Thyroid gland (tissue), 4 donors: ENCODE measurements at regions not wholly inside any gene's neighbourhood (a gene's known extent, or its start where the extent isn't known, plus 50 kb on each side); places are given as distances from the start of the nearest gene placed in this dataset.

Experiments
- CTCF ChIP-seq, 6 experiments: fragments of 200-600 bp in 3 of 6; fragments of 450-650 bp in 3 of 6; sonication (generic) in 3 of 6; IDR thresholded peaks; one replicate each; pipeline ENCODE4 v1.5.1; 2016 to 2019; ENCODE audit warnings: antibody characterized with exemption in 6 of 6, mild to moderate bottlenecking in 2 of 6, inconsistent platforms in 1 of 6, moderate library complexity in 1 of 6
- POLR2A ChIP-seq, 2 donors: fragments of 450-650 bp; IDR thresholded peaks; one replicate each; pipeline ENCODE4 v1.6.1; 2017; ENCODE audit warnings: antibody characterized with exemption in 2 of 2, mild to moderate bottlenecking in 2 of 2, moderate library complexity in 1 of 2

GRCh38 chr6:144383336-144383735 lies 98.2 kb downstream of the UTRN start:
- TF ChIP-seq CTCF (IDR thresholded peaks at IDR 0.05) (no peak), POLR2A (IDR thresholded peaks at IDR 0.05) (no peak)
